HG03354 (cell line): ENCODE measurements at regions not wholly inside any gene's neighbourhood (a gene's known extent, or its start where the extent isn't known, plus 50 kb on each side); places are given as distances from the start of the nearest gene placed in this dataset.
"Not testable (repeated sequence)": the region's sequence is repeated elsewhere in the genome, so short reads cannot be mapped to it uniquely, and the experiment has no call there.

Experiments
- ATAC-seq: cut with Tn5 transposase; IDR thresholded peaks from one replicate; pipeline ENCODE4 v1.9.1; 2021; ENCODE audit warnings: mild to moderate bottlenecking; ENCODE audit not compliant: unreplicated experiment, poor library complexity, severe bottlenecking

GRCh38 chr2:111577154-111577885 lies 306.7 kb downstream of the ANAPC1 start:
- ATAC-seq = not testable (repeated sequence)

GRCh38 chr2:111579500-111580134 lies 304.4 kb downstream of the ANAPC1 start:
- not testable (repeated sequence) for ATAC-seq

GRCh38 chr2:111580616-111581015 lies 303.4 kb downstream of the ANAPC1 start:
- not testable (repeated sequence) for ATAC-seq

- ATAC-seq = not testable (repeated sequence)
Observed at GRCh38 chr2:111582090-111582489, 301.9 kb downstream of the ANAPC1 start.

- ATAC-seq = not testable (repeated sequence)
Observed at GRCh38 chr2:111583480-111583879, 300.5 kb downstream of the ANAPC1 start.

GRCh38 chr2:111584540-111584939 lies 299.5 kb downstream of the ANAPC1 start:
- ATAC-seq = not testable (repeated sequence)

GRCh38 chr2:111584950-111585349 lies 299.0 kb downstream of the ANAPC1 start:
- ATAC-seq = not testable (repeated sequence)

- not testable (repeated sequence) for ATAC-seq
Observed at GRCh38 chr2:111586014-111586413, 298.0 kb downstream of the ANAPC1 start.

GRCh38 chr2:111595072-111595471 lies 288.9 kb downstream of the ANAPC1 start:
- not testable (repeated sequence) for ATAC-seq

GRCh38 chr2:111596808-111597705 lies 286.9 kb downstream of the ANAPC1 start:
- ATAC-seq = not testable (repeated sequence)

GRCh38 chr2:111598944-111599343 lies 285.0 kb downstream of the ANAPC1 start:
- not testable (repeated sequence) for ATAC-seq

- not testable (repeated sequence) for ATAC-seq
Observed at GRCh38 chr2:111602259-111602658, 281.7 kb downstream of the ANAPC1 start.

GRCh38 chr2:111605798-111606197 lies 278.2 kb downstream of the ANAPC1 start:
- ATAC-seq = not testable (repeated sequence)

GRCh38 chr2:111606632-111607031 lies 277.4 kb downstream of the ANAPC1 start:
- ATAC-seq = not testable (repeated sequence)

GRCh38 chr2:111609146-111609844 lies 274.7 kb downstream of the ANAPC1 start:
- ATAC-seq = not testable (repeated sequence)

- not testable (repeated sequence) for ATAC-seq
Observed at GRCh38 chr2:111610035-111610434, 274.0 kb downstream of the ANAPC1 start.

- ATAC-seq = no peak
Observed at GRCh38 chr2:111616651-111617218, 267.3 kb downstream of the ANAPC1 start.

GRCh38 chr2:111617299-111618225 lies 266.4 kb downstream of the ANAPC1 start:
- no peak for ATAC-seq
